ENCODE measurements at regions not wholly inside any gene's neighbourhood (a gene's known extent, or its start where the extent isn't known, plus 50 kb on each side); places are given as distances from the start of the nearest gene placed in this dataset.

GRCh38 chr15:31901501-31901900 lies 128.8 kb upstream of the CHRNA7 start:
- POLR2A ChIA-PET, result no interaction called here
- Mint-ChIP-seq H3K27ac (no peak overlapping the region), H3K27me3 (peaks cover 5% of the 10 kb centered on the region), H3K4me3 (no peak overlapping the region), H3K4me1 (no peaks in the 10 kb centered on the region), H3K9me3 (ENCODE audit: insufficient read depth) (peaks cover 9% of the 10 kb centered on the region)
- no CpG with 5 or more reads among the region's 3 CpGs for WGBS (ENCODE audit: insufficient coverage)
- no peaks in the 10 kb centered on the region for H4K20me1 ChIP-seq (ENCODE audit: control insufficient read depth, insufficient read depth, low read length, poor library complexity, severe bottlenecking)
- no peaks in the 10 kb centered on the region for H3K79me2 ChIP-seq (ENCODE audit: control insufficient read depth, insufficient read depth, low read length)
- peaks cover 0 to 10% (median 5%) of the 10 kb centered on the region in 3 donors for H3K9me3 ChIP-seq (ENCODE audit: control extremely low read depth in 1 of 3, control insufficient read depth in 2 of 3, insufficient read depth in 1 of 3, low read length in 2 of 3)
- DNase-seq (no peak), ATAC-seq (ENCODE audit: low read depth) (no peak)
- H3K27ac ChIP-seq (ENCODE audit: low read length in 2 of 2), result no peak overlapping the region
- no peak for TF ChIP-seq CTCF (IDR thresholded peaks at IDR 0.05)
- no peak for TF ChIP-seq EZH2 (IDR thresholded peaks at IDR 0.05; ENCODE audit: borderline replicate concordance, insufficient read depth, low read depth, low read length, poor library complexity, severe bottlenecking)
- CTCF ChIA-PET, result no interaction called here
- H3K4me2 ChIP-seq (replicated peaks; ENCODE audit: low read depth, low read length, poor library complexity, severe bottlenecking), result no peak overlapping the region
- no peak overlapping the region for H3K4me3 ChIP-seq (ENCODE audit: control extremely low read depth in 1 of 5, extremely low read depth in 1 of 5, insufficient read depth in 1 of 5, low read depth in 2 of 5, low read length in 4 of 5)
- no peak overlapping the region for H3K9ac ChIP-seq (ENCODE audit: low read length)
- H3K4me1 ChIP-seq (ENCODE audit: control insufficient read depth in 2 of 2, insufficient read depth in 2 of 2, low read length in 2 of 2), result no peaks in the 10 kb centered on the region
- H2AFZ ChIP-seq (ENCODE audit: insufficient read depth, low read depth, low read length, poor library complexity, severe bottlenecking), result no peak overlapping the region
- intact Hi-C loops (cut with micrococcal nuclease), result no loop called here
- H3K36me3 ChIP-seq (replicated peaks in 1 of 2; ENCODE audit: control extremely low read depth in 1 of 2, control insufficient read depth in 1 of 2, extremely low read depth in 1 of 2, insufficient read depth in 2 of 2, low read length in 1 of 2), result no peaks in the 10 kb centered on the region
- H3K27me3 ChIP-seq (replicated peaks in 1 of 4; ENCODE audit: control extremely low read depth in 1 of 4, control insufficient read depth in 3 of 4, insufficient read depth in 4 of 4, low read length in 3 of 4), result no peaks in the 10 kb centered on the region

- no peaks in the 10 kb centered on the region for H3K4me1 Mint-ChIP-seq
- H3K36me3 ChIP-seq (replicated peaks in 1 of 2; ENCODE audit: control extremely low read depth in 1 of 2, control insufficient read depth in 1 of 2, extremely low read depth in 1 of 2, insufficient read depth in 2 of 2, low read length in 1 of 2), result no peaks in the 10 kb centered on the region
- DNase-seq (no peak), ATAC-seq (ENCODE audit: low read depth) (no peak)
- H3K9me3 Mint-ChIP-seq (ENCODE audit: insufficient read depth), result peaks cover 2% of the 10 kb centered on the region
- H3K4me3 ChIP-seq (ENCODE audit: control extremely low read depth in 1 of 5, extremely low read depth in 1 of 5, insufficient read depth in 1 of 5, low read depth in 2 of 5, low read length in 4 of 5), result no peak overlapping the region
- H3K27me3 ChIP-seq (replicated peaks in 1 of 4; ENCODE audit: control extremely low read depth in 1 of 4, control insufficient read depth in 3 of 4, insufficient read depth in 4 of 4, low read length in 3 of 4), result no peaks in the 10 kb centered on the region
- ChIA-PET CTCF (no interaction called here), POLR2A (no interaction called here)
- H3K9me3 ChIP-seq (ENCODE audit: control extremely low read depth in 1 of 3, control insufficient read depth in 2 of 3, insufficient read depth in 1 of 3, low read length in 2 of 3), result peaks cover 0 to 3% (median 0%) of the 10 kb centered on the region in 3 donors
- no peak overlapping the region for H3K4me3 Mint-ChIP-seq
- H3K27me3 Mint-ChIP-seq, result peaks cover 5% of the 10 kb centered on the region
- H3K27ac ChIP-seq (ENCODE audit: low read length in 2 of 2), result no peak overlapping the region
- H3K27ac Mint-ChIP-seq, result no peak overlapping the region
- H4K20me1 ChIP-seq (ENCODE audit: control insufficient read depth, insufficient read depth, low read length, poor library complexity, severe bottlenecking), result no peaks in the 10 kb centered on the region
- no peaks in the 10 kb centered on the region for H3K4me1 ChIP-seq (ENCODE audit: control insufficient read depth in 2 of 2, insufficient read depth in 2 of 2, low read length in 2 of 2)
- H3K4me2 ChIP-seq (replicated peaks; ENCODE audit: low read depth, low read length, poor library complexity, severe bottlenecking), result no peak overlapping the region
- 41% methylated on average over 5 of the region's 8 CpGs for WGBS (ENCODE audit: insufficient coverage)
- no peak overlapping the region for H2AFZ ChIP-seq (ENCODE audit: insufficient read depth, low read depth, low read length, poor library complexity, severe bottlenecking)
- TF ChIP-seq CTCF (IDR thresholded peaks at IDR 0.05), result no peak
- TF ChIP-seq EZH2 (IDR thresholded peaks at IDR 0.05; ENCODE audit: borderline replicate concordance, insufficient read depth, low read depth, low read length, poor library complexity, severe bottlenecking), result no peak
- no peaks in the 10 kb centered on the region for H3K79me2 ChIP-seq (ENCODE audit: control insufficient read depth, insufficient read depth, low read length)
- intact Hi-C loops (cut with micrococcal nuclease), result no loop called here
- no peak overlapping the region for H3K9ac ChIP-seq (ENCODE audit: low read length)
These were observed 125.3 kb upstream of the CHRNA7 start for GRCh38 chr15:31905054-31905453.

All from B cell (primary cell).